Breast epithelium (tissue), 3 donors: ENCODE measurements at regions not wholly inside any gene's neighbourhood (a gene's known extent, or its start where the extent isn't known, plus 50 kb on each side); places are given as distances from the start of the nearest gene placed in this dataset.

Experiments used
- CTCF ChIP-seq, 3 donors: fragments of 450-650 bp; IDR thresholded peaks; one replicate each; pipeline ENCODE4 v1.5.1; 2016 to 2017; ENCODE audit warnings: antibody characterized with exemption in 3 of 3, mild to moderate bottlenecking in 3 of 3, moderate library complexity in 3 of 3
- POLR2AphosphoS5 ChIP-seq, 3 donors: sonication (generic); formaldehyde crosslinking; IDR thresholded peaks; one replicate each; pipeline ENCODE4 v1.6.1; 2017; ENCODE audit warnings: antibody characterized with exemption in 3 of 3

GRCh38 chr2:18845854-18846445, 256.6 kb upstream of the NT5C1B start:
- TF ChIP-seq CTCF (IDR thresholded peaks at IDR 0.05): no peak
- no peak for TF ChIP-seq POLR2AphosphoS5 (IDR thresholded peaks at IDR 0.05)
